ENCODE measurements at regions not wholly inside any gene's neighbourhood (a gene's known extent, or its start where the extent isn't known, plus 50 kb on each side); places are given as distances from the start of the nearest gene placed in this dataset.
A peak's percentile ranks its signal among the peaks of the same experiment; 100 is the strongest.

DNA sequence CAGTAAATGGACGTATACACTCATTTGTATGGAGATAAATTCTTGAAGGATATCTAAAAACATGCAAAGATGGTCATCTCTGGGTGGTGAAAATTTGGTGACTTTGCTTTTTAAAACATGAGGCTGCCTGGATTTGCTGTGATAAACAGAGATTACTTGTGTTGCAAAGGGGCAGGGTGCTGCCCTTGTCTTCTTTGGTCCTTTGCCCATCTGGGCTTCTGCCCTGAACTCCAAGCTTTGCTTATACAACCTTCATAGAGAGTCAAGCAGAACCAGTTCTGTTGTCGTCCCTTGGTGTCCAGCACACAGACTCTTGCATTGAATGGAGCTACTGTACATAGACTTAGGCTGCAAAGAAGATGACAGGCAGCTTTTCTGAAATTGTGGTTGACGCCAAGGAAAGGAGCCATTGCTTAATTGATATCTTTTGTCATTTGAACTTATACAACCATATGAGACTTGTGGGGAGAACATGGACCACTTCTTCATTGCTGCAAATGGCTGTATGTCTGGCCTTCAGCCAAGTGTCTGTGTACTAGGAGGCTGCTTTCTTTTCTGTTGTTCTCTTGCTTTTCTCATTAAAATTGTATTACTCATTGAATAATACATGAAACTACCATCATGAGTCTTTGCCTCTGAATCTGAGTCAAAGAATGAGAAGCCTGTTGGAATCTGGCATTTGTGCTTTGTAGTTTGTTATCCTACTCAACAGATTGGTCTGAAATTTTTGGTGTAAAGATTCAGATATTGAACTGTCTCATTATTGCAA is 152.5 kb downstream of the DMRT2 start:
- no peak for DNase-seq

DNA sequence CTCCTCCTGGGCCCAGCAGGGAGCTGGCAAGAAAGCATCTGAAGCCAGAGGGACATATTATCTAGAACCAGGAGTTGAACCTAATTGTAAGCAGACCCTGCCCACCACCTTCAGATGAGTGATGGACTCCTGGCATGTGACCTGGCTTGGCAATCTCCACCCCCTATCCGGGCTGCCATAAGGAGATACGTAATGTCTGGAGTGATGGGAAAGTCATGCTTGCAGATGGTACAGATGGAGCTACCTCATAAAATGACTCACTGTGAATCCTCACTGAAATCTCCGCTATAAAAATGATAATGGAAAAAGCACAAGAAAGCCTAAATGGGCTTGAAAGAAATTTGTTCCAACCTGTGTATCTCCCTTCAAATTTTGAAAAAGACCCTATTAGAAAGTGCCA is 157.5 kb downstream of the DMRT2 start:
- DNase-seq, result no peak

DNA sequence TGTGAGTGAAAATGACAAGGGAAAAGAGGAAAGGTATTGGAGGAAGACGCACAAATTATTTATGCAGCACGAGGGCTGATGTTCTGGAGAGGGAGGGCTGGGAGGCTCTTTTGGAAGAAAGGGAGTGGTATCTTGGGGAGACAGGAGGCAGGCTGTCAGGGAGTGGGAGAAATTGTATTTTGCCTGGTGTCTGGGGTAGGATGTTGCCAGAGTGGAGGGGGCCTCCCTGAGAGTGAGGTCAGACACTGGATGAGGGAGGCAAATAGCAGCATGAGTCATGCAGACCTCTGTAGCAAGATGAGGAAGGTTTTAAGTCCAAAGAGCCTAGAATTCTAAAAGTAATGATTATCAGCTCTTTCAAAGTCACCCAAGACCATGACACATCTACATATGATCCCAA is 158.0 kb downstream of the DMRT2 start:
- DNase-seq, result no peak

DNA sequence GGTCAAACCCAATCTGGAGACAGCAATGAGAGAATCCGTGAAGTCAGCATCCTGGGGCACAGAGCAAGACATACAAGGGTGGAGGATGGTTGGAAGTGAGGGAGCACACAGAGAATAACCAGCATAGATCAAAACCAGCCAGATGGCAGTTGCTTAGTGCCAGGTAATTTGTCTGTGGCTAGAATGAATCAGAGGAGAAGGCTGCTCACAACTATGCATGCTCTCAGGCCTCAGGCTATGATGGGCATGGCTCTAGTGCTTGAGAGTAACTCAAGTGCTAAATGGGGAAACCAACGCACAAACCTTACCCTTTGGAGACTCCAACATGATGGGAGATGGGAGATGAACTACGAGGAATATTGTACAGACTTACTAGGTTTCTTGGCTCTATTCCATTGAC is 160.8 kb downstream of the DMRT2 start:
- DNase-seq, result no peak

DNA sequence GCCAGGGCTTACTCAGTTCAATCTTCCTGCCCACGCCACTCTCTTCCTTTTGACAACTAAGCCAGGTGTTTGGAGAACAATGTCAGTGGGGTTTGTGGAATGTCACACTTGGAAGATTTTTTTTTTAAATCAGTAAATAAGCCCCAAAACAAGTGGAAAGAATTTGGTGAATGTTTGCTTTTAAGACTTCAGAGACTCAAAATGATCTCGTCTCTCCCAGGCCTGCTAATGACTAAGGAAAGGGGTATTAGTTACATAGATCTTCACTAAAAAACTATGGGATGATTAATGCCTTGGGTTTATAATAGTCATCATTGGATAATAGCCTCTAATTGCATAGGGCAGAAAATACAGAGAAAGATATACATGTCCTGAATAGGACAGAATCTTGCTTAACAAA is 166.4 kb downstream of the DMRT2 start:
- no peak for DNase-seq

DNA sequence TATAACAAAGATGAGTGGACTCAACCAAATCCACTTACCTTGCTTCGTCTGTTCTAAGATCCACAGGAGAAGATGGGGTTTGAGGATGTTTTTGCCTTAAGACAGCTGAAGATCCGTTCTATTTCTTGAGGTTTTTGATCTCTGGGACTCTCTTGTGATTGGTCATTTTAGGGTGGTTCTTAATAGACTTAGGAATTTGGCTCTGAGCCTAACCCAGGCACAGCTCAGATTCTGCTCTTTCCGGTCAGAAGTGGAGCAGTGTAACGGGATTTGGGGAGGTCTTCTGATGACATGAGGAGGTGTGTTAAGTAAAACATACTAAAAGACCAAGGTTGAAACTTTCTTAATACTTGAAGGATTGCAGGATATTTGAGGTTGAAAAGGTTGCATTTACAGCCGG is 166.9 kb downstream of the DMRT2 start:
- DNase-seq, result no peak

DNA sequence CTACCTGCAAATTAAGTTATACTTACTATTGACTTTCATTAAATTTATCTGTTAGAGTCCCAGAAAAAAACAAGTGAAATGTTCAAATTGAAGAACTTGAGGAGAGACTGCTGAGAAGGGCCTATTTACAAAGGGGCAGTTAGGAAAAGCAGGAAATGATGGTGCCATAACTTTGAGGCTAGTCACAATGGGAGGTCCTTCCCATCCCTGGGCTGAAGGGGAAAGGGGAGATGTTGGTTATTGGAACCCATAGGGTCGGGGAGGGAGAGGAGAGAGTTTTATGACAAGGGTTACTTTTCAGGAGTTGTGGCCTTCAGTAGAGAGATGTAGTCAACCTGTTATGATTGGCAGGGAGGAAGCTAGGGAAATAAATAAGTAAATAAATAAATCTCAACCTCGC is 169.1 kb downstream of the DMRT2 start:
- no peak for DNase-seq

DNA sequence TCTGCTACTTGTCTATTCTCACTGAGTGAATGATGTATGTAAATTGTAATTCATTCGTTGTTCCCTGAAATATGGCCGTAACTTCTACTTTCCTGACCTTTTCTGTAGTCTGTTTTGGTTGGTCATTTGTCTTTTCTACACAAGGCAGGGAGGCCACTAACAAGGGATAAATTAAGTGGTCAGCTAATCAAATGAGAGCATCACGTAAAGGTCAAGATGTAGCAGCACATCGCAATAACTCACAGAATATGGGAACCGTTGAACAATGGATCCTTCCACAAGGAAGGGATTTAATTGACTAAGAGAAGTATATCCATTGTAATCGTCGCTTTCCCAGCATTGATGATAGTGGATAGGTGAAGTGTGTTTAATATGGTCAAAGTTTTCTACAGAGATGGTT is 171.1 kb downstream of the DMRT2 start:
- no peak for DNase-seq

DNA sequence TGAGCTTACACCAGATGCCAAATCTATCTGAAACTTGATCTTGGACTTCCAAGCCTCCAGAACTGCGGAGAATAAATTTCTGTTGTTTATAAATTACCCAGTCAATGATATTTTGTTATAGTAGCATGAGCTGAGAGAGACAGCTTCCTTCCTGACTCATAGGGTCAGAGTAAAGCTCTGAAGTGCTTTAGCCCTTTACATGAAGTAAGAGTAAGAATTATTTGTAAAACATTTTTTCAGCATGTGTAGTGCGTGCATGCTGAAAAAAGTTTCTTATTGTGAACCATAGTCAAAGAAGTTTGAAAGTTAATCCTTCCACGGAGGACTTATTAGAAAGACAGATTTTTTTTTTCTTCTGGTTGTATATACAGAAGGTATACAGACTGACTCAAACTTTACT is 172.4 kb downstream of the DMRT2 start:
- no peak for DNase-seq

DNA sequence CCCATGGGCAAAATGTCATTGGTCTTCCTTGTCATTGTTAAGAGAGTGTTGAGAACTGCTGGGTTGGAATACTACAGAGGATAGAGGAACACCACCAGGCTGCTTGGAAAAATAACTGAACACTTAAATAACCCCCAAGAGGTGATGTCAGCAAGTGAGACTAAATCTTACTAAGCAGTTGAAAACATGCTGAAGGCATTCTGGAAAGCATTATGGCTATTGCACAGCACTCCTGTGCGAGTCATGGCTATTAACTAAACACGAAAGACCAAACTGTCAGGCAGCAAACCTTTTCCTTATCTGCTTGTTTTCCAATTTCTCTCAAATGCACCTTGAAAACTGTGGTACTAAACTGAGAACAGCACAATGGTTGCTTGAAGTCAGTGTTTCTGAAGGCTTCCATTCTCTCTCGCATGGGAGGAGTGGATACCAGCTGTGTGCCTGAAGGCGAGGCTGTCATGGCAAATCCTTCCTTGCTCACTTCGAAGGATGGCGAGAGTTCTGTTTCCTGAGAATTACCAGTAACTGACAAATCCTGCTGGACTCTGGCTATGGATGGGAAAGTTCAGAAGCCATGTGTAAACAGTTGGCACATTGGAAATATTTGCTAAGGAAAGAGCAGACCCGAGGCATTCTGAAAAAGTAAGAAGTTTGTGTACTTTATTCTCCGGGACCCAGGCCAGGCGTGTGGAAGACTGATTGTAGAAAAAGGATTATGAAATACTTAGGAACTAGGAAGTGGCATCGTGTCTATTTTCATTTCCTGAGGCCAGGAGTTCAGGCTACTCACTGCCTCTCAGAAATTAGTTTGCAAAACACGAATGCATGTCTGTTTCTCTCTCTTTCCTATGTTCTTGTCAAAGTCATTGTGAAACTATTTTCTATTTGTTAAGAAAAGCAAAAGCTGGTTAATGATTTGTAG is 182.1 kb downstream of the DMRT2 start:
- DNase-seq, result peak; percentile 1

DNA sequence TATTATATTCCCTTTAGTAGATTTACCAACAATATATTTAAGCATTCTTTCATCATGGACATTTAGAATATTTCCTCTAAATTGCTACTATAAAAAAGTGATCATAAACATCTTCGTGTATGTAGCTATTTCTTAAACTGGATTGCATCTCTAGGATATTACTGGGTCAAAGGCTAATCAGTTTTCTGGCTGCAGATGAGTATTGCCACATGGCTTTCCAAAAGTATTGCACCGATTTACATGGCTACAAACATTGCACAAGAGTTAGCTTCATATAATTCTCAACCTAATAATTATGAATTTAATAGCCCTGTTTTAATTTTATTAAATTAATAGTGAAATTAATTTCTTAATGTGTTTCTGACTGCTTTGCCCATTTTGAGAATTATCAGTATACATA is 183.4 kb downstream of the DMRT2 start:
- DNase-seq, result no peak

DNA sequence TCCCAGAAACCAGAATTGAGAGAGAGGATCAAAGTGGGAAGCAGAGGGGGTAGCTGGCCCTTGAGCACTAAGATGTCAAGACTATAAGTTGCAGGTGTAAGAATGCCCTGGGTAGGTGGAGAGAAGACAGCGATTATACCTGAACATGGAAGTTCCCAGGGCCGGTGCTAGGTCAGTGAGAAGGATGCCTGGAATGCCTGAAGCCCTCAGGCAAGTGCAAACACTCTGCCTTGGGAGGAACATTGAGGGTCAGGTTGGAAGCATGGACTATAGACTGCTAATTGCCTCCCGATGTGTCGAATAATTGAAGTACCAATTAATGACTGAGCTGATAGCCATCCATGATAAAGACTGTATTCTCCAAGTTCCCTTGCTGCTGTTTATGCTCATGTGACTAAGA is 185.5 kb downstream of the DMRT2 start:
- no peak for DNase-seq

DNA sequence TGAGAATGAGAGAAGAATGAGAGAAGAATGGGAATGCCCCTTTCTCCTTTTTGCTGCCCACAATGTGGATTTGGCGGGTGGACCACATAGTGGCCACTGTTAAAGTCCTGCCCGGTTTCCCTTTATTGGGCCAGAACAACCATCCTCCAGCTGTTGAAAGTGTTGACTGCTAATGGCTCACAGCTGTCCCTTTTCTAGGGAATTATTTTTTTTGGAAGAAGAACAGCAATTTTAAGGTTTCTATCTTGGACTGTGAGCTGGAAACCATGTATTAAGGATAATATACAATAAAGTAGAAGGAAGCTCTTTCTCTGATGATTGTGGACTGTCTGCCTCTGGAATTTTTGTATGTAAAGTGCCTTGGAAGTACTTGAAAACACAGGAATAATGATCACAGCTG is 185.9 kb downstream of the DMRT2 start:
- no peak for DNase-seq

DNA sequence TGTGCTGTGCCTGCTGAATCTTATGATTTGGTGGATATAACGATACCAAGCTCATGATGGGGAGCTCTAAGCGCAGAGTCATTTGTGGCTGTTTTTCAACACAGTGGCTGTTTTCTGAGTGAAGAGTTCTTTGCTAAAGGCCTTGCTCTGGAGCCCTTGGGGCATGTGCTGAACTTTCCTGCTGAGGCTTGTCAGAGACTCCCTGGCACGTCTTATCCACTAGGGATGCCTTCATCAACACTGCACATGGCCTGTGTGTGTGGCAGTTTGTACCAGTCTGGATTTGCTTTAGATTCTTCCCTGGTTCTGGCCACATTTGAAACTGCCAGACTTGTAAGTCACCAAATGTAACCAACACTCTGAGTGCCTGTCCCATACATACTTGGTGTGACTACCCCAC is 188.2 kb downstream of the DMRT2 start:
- DNase-seq, result no peak

DNA sequence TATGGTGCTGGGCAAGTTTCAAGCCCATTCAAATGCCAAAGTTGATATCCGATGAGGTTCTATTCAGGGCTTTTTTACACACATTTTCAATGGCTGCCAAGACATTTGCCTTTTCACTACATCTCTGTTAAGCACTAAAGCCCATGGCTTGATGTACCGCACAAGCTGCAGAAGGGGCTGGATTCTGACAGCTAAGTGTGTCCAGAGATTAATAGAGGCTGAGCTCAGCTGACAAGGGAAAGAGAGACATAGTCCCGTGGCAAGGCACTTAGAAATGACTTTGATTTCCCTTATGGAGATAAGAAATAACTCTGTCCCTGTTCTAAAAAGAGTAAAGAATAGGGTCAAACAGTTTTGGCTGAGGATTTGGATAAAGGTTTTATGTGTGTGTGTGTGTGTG is 198.6 kb downstream of the DMRT2 start:
- no peak for DNase-seq

DNA sequence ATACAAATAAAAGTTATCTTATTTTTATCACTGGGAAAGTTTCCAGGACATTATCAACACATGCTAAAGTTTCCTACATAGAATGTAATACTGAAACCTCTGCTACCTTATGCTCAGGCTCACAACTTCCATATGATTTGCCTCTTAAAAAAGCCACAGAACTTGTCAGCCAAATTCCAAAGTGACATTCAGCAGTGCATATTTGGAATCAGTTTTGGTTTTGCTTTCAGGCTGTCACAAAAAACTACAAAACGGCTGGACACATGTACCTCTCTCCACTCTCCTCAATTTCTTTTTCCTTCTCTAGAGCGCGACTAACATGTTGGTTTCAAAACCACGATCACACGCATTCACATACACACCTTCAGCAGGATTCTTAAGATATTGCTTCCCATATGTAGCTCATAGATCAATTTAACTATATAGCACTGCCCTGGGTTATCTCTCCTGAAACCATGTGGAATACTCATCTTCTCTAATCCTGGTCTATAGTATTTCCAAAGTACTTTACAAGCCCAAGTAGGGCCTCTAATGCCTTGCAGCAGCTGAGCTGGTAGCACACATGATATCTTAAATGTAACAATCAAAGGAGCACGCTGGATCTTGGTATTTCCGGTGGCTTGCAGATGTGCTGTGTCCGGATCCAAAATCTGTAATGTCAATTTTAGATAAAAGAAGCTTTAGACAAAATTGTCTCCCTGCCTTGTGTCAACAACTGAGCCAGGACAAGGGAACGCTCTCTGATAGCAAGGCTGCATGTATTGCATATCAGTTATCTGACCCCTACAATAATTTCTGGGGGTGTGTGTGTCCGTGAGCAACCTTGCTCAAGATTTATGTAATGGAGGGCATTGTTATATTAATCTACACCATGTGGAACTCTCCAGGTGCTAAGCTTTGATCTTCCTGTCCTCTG is 203.2 kb downstream of the DMRT2 start:
- DNase-seq, result no peak

DNA sequence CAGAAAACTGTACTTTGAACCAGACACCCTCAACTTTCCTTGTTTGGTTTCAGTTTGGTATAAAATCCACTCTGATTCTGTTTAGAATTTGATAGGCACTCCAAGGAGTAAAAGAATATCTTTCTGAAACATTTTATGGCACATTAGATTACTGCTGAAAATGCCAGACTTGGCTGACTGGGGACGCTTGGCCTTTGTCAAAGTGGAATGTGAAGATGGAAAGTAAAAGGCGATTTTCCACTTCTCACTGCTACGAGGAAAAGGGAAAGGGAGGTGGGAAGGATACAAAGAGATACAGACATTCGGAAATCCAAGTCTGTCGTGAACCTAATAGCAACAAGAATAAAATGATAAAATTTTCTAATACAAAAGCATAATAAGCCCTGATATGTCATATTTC is 203.9 kb downstream of the DMRT2 start:
- DNase-seq, result no peak

DNA sequence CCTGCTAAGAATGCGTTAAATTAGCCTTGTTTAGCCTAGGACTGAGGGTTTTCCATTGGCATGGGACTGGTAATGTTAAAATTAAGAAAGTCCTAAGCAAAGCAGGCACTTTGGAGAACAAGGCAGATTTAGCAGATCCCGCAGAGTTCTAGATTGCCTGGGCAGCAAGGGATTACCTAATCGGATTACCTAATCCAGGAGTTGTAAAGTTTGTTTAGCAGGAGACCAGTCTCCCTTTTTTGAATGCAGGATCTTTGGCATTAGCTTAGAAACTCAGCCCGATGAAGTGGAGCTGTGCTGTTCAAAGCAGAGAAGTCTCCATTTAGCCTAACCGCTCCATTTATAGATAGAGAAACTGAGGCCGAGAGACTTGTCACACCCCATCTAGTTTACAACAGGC is 206.0 kb downstream of the DMRT2 start:
- no peak for DNase-seq

DNA sequence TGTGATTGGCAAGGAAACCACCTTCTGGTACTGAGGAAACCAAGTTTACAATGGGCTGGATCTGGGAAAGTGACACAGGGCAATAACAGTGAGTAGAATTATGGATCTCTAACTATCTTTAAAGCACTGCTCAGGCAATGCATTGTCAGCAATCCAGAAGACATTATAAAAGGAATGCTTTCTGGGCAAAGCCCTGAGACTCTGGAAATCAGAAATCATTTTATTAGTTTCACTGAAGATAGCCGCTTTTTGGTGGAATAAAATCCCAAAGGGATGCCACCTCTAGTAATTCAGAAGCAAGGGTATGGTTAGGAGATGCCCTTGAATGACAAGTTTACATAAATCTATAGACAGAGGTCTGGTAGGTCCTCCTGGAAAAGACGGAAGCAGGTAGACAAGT is 211.1 kb downstream of the DMRT2 start:
- no peak for DNase-seq

DNA sequence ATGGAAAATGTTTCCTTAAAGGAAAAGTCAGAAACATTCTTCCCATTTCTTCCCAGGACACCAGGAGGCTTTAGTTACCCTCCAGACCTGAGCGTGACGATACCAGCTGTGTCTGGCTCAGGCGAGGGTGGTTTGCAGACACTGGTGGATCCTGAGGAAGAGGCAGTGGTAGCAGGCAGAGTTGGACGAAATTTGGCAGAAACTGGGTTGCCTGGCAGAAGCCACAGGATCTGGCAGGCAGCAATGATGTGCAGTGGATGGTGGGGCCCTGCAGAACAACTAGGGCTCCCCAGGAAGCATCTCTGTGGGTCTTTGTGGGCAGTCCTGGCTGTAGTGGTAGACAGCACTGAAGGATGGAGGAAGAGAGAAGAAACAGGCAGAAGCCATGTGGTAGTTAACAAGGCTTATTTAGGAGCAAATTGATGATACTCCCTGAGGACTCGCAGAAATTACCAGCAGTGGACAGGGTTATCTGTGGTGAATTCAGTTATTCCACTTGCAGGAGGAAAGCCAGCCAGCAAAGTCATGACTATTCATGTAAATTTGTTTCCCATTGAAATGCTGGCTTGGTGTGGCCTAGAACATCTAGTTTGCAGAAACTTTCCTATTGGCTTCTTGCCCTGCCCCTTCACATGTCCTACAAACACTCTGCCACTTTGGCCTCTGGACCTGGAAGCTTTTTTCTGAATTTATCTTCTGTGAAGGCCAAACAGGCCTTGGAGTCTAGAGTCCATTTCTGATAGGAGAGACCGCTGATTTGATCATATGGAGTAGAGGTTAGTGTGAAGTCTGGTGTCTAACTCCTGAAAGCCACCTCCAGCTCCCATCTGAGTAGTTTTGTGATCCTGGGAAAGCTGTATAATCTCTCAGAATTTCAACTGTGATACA is 212.0 kb downstream of the DMRT2 start:
- no peak for DNase-seq

DNA sequence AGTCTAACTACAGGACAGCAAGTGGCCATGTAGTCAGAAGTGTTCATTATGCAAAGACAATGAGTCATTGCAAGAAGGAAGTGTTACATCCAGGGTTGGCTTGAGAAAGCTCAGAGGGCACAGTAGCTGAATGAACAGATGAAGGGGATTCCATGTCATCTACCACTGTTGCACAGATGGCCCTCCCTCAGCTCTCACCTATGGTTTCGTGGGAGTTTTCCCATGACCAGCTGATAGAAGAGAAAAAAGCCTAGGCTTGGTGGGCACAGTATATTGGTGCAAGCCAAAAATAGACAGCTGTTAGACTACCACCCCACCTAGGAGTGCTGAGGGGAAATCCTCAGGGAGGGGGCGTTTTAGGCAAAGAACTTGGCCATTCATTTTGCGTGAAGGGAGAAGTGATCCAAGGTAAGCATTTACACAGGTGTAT is 217.0 kb downstream of the DMRT2 start:
- no peak for DNase-seq

DNA sequence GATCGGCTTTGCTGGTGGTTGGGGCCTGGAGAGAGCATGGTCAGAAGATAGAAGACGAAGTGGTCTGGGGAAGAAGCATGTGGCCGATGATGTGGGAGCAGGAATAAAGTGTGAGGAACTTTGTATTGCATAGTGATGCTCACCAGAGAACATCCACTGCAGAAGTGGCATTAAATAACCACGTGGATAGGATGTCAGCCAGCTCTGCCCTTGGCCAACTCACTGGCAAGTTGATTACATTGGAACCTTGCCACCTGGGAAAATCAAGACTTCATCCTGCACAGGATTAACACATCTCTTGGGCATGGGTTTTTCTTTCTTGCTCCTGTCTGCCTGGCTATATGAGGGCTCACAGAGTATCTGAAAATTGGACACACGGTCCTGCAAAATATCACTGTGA is 217.4 kb downstream of the DMRT2 start:
- no peak for DNase-seq

All from suppressor macrophage treated with lipopolysaccharide for 4 hours (primary cell).